ENCODE measurements at regions not wholly inside any gene's neighbourhood (a gene's known extent, or its start where the extent isn't known, plus 50 kb on each side); places are given as distances from the start of the nearest gene placed in this dataset.
"Not testable (repeated sequence)": the region's sequence is repeated elsewhere in the genome, so short reads cannot be mapped to it uniquely, and the experiment has no call there.

GRCh38 chr5:74534397-74535129 is 106.0 kb downstream of the ENC1 start:
- no peak for DNase-seq (ENCODE audit: low read depth in 2 of 3, low spot score in 2 of 3)

GRCh38 chr5:74530326-74531050 is 110.0 kb downstream of the ENC1 start:
- DNase-seq (ENCODE audit: low read depth in 2 of 3, low spot score in 2 of 3), result no peak

GRCh38 chr5:74529101-74529500 is 111.4 kb downstream of the ENC1 start:
- no peak for DNase-seq (ENCODE audit: low read depth in 2 of 3, low spot score in 2 of 3)

GRCh38 chr5:74526111-74526510 is 114.4 kb downstream of the ENC1 start:
- no peak for DNase-seq (ENCODE audit: low read depth in 2 of 3, low spot score in 2 of 3)

- DNase-seq (ENCODE audit: low read depth in 2 of 3, low spot score in 2 of 3), result not testable (repeated sequence)
Observed at GRCh38 chr5:74524767-74525166, 115.8 kb downstream of the ENC1 start.

GRCh38 chr5:74523698-74524097 is 116.8 kb downstream of the ENC1 start:
- not testable (repeated sequence) for DNase-seq (ENCODE audit: low read depth in 2 of 3, low spot score in 2 of 3)

GRCh38 chr5:74522838-74523237 is 117.7 kb downstream of the ENC1 start:
- DNase-seq (ENCODE audit: low read depth in 2 of 3, low spot score in 2 of 3), result not testable (repeated sequence)

GRCh38 chr5:74521401-74521800 is 119.1 kb downstream of the ENC1 start:
- no peak for DNase-seq (ENCODE audit: low read depth in 2 of 3, low spot score in 2 of 3)

- no peak for DNase-seq (ENCODE audit: low read depth in 2 of 3, low spot score in 2 of 3)
Observed at GRCh38 chr5:74519679-74520078, 120.8 kb downstream of the ENC1 start.

GRCh38 chr5:74519161-74519571 is 121.4 kb downstream of the ENC1 start:
- DNase-seq (ENCODE audit: low read depth in 2 of 3, low spot score in 2 of 3), result no peak

GRCh38 chr5:74517700-74518099 is 122.8 kb downstream of the ENC1 start:
- DNase-seq (ENCODE audit: low read depth in 2 of 3, low spot score in 2 of 3), result no peak

- no peak for DNase-seq (ENCODE audit: low read depth in 2 of 3, low spot score in 2 of 3)
Observed at GRCh38 chr5:74516211-74516636, 124.3 kb downstream of the ENC1 start.

- DNase-seq (ENCODE audit: low read depth in 2 of 3, low spot score in 2 of 3), result no peak
Observed at GRCh38 chr5:74514888-74515551, 125.5 kb downstream of the ENC1 start.

- not testable (repeated sequence) for DNase-seq (ENCODE audit: low read depth in 2 of 3, low spot score in 2 of 3)
Observed at GRCh38 chr5:74511770-74512169, 128.8 kb downstream of the ENC1 start.

GRCh38 chr5:74510476-74511075 is 130.0 kb downstream of the ENC1 start:
- no peak for DNase-seq (ENCODE audit: low read depth in 2 of 3, low spot score in 2 of 3)

GRCh38 chr5:74507370-74508005 is 133.0 kb downstream of the ENC1 start:
- DNase-seq (ENCODE audit: low read depth in 2 of 3, low spot score in 2 of 3), result no peak

- DNase-seq (ENCODE audit: low read depth in 2 of 3, low spot score in 2 of 3), result no peak
Observed at GRCh38 chr5:74506119-74506518, 134.4 kb downstream of the ENC1 start.

GRCh38 chr5:74504463-74504862 is 136.1 kb downstream of the ENC1 start:
- DNase-seq (ENCODE audit: low read depth in 2 of 3, low spot score in 2 of 3), result no peak

- no peak for DNase-seq (ENCODE audit: low read depth in 2 of 3, low spot score in 2 of 3)
Observed at GRCh38 chr5:74502479-74502950, 138.0 kb downstream of the ENC1 start.

- DNase-seq (ENCODE audit: low read depth in 2 of 3, low spot score in 2 of 3), result no peak
Observed at GRCh38 chr5:74501674-74502478, 138.7 kb downstream of the ENC1 start.

All from activated CD8-positive, alpha-beta memory T cell treated with anti-CD3 and anti-CD28 coated beads for 48 hours (primary cell).